Spinal cord (tissue), 9 donors: ENCODE measurements at regions not wholly inside any gene's neighbourhood (a gene's known extent, or its start where the extent isn't known, plus 50 kb on each side); places are given as distances from the start of the nearest gene placed in this dataset.

ENCODE experiments used
- DNase-seq, 6 donors: peaks; one replicate each; pipeline versions ENCODE4 v3.0.0 to v3.0.0-alpha.2; 2013 to 2015; ENCODE audit warnings: low spot score in 6 of 6, low read depth in 4 of 6
- H3K27ac ChIP-seq: one replicate; pipeline ENCODE4 v1.5.1; 2013; ENCODE audit warnings: low read depth, low read length, control low read depth
- H3K27me3 ChIP-seq: one replicate; pipeline ENCODE4 v1.6.1; 2013; ENCODE audit warnings: low read length; ENCODE audit not compliant: control insufficient read depth, insufficient read depth
- H3K36me3 ChIP-seq: one replicate; pipeline ENCODE4 v1.6.1; 2013; ENCODE audit warnings: low read length; ENCODE audit not compliant: control insufficient read depth, insufficient read depth
- H3K4me1 ChIP-seq: one replicate; pipeline ENCODE4 v1.6.1; 2013; ENCODE audit warnings: low read length; ENCODE audit not compliant: control insufficient read depth, insufficient read depth
- H3K4me3 ChIP-seq: one replicate; pipeline ENCODE4 v1.5.1; 2013; ENCODE audit warnings: low read depth, low read length, control low read depth
- H3K9me3 ChIP-seq: one replicate; pipeline ENCODE4 v1.6.1; 2013; ENCODE audit warnings: low read length; ENCODE audit not compliant: control insufficient read depth, insufficient read depth
- WGBS: methylation state at CpG from one replicate; pipeline ENCODE4 v1.1.5; 2013; ENCODE audit warnings: missing lambda C conversion rate; ENCODE audit not compliant: insufficient coverage; 5-methylcytosine and 5-hydroxymethylcytosine counted together
- donor health status: healthy.

GRCh38 chr5:97377582-97377981 lies 194.5 kb upstream of the RIOK2 start:
- Histone ChIP-seq H3K4me1 (no peaks in the 10 kb centered on the region), H3K4me3 (no peak overlapping the region), H3K27me3 (no peaks in the 10 kb centered on the region), H3K36me3 (no peaks in the 10 kb centered on the region), H3K9me3 (no peaks in the 10 kb centered on the region), H3K27ac (no peak overlapping the region)
- no peak for DNase-seq
- no CpG with 5 or more reads among the region's 1 CpG for WGBS

GRCh38 chr5:97383996-97384395 lies 200.9 kb upstream of the RIOK2 start:
- no peak overlapping the region for H3K4me3 ChIP-seq
- no peaks in the 10 kb centered on the region for H3K4me1 ChIP-seq
- H3K9me3 ChIP-seq: no peaks in the 10 kb centered on the region
- no peak overlapping the region for H3K27ac ChIP-seq
- H3K36me3 ChIP-seq: no peaks in the 10 kb centered on the region
- no peak for DNase-seq
- no CpG with 5 or more reads among the region's 1 CpG for WGBS
- no peaks in the 10 kb centered on the region for H3K27me3 ChIP-seq

- H3K9me3 ChIP-seq: peaks cover 2% of the 10 kb centered on the region
- H3K27me3 ChIP-seq: no peaks in the 10 kb centered on the region
- H3K4me1 ChIP-seq: no peaks in the 10 kb centered on the region
- H3K4me3 ChIP-seq: no peak overlapping the region
- no peaks in the 10 kb centered on the region for H3K36me3 ChIP-seq
- DNase-seq: no peak
- no peak overlapping the region for H3K27ac ChIP-seq
- 100% methylated on average over 1 of the region's 2 CpGs for WGBS
These were observed 205.7 kb upstream of the RIOK2 start for GRCh38 chr5:97388794-97389193.

- no peak for DNase-seq
- Histone ChIP-seq H3K27ac (no peak overlapping the region), H3K4me1 (no peaks in the 10 kb centered on the region), H3K27me3 (no peaks in the 10 kb centered on the region), H3K4me3 (no peak overlapping the region), H3K9me3 (no peaks in the 10 kb centered on the region), H3K36me3 (no peaks in the 10 kb centered on the region)
- WGBS: 38% methylated on average over 1 of the region's 3 CpGs
These were observed 217.5 kb upstream of the RIOK2 start for GRCh38 chr5:97400537-97400936.

- no peaks in the 10 kb centered on the region for H3K27me3 ChIP-seq
- no peaks in the 10 kb centered on the region for H3K4me1 ChIP-seq
- H3K4me3 ChIP-seq: no peak overlapping the region
- H3K36me3 ChIP-seq: no peaks in the 10 kb centered on the region
- 98% methylated on average over 3 of the region's 9 CpGs for WGBS
- H3K9me3 ChIP-seq: no peaks in the 10 kb centered on the region
- no peak overlapping the region for H3K27ac ChIP-seq
- no peak for DNase-seq
These were observed 222.9 kb upstream of the RIOK2 start for GRCh38 chr5:97405941-97406340.

- no peaks in the 10 kb centered on the region for H3K4me1 ChIP-seq
- no peaks in the 10 kb centered on the region for H3K27me3 ChIP-seq
- H3K4me3 ChIP-seq: no peak overlapping the region
- no peaks in the 10 kb centered on the region for H3K36me3 ChIP-seq
- 94% methylated on average over 40 of the region's 42 CpGs for WGBS
- H3K27ac ChIP-seq: no peak overlapping the region
- H3K9me3 ChIP-seq: no peaks in the 10 kb centered on the region
- no peak for DNase-seq
These were observed 224.1 kb upstream of the RIOK2 start for GRCh38 chr5:97406946-97407676.

- no peak for DNase-seq
- 88% methylated on average over 4 of the region's 9 CpGs for WGBS
These were observed 225.3 kb upstream of the RIOK2 start for GRCh38 chr5:97408331-97408730.

GRCh38 chr5:97412959-97413358 lies 229.9 kb upstream of the RIOK2 start:
- Histone ChIP-seq H3K27ac (no peak overlapping the region), H3K36me3 (no peaks in the 10 kb centered on the region), H3K4me1 (no peaks in the 10 kb centered on the region), H3K27me3 (no peaks in the 10 kb centered on the region), H3K9me3 (no peaks in the 10 kb centered on the region), H3K4me3 (no peak overlapping the region)
- DNase-seq: no peak
- WGBS: no CpG with 5 or more reads among the region's 2 CpGs

More at GRCh38 chr5:97408331-97408730, 225.3 kb upstream of the RIOK2 start:
- H3K27ac ChIP-seq: no peak overlapping the region
- H3K27me3 ChIP-seq: no peaks in the 10 kb centered on the region
- no peaks in the 10 kb centered on the region for H3K9me3 ChIP-seq
- H3K4me1 ChIP-seq: no peaks in the 10 kb centered on the region
- no peak overlapping the region for H3K4me3 ChIP-seq
- no peaks in the 10 kb centered on the region for H3K36me3 ChIP-seq

- no peaks in the 10 kb centered on the region for H3K9me3 ChIP-seq
- DNase-seq: no peak
- no peak overlapping the region for H3K4me3 ChIP-seq
- H3K27me3 ChIP-seq: no peaks in the 10 kb centered on the region
- H3K4me1 ChIP-seq: no peaks in the 10 kb centered on the region
- no peak overlapping the region for H3K27ac ChIP-seq
- H3K36me3 ChIP-seq: no peaks in the 10 kb centered on the region
These were observed 234.9 kb upstream of the RIOK2 start for GRCh38 chr5:97417986-97418385.

- Histone ChIP-seq H3K4me3 (no peak overlapping the region), H3K27me3 (no peaks in the 10 kb centered on the region), H3K9me3 (no peaks in the 10 kb centered on the region), H3K27ac (no peak overlapping the region), H3K36me3 (no peaks in the 10 kb centered on the region), H3K4me1 (no peaks in the 10 kb centered on the region)
- WGBS: 44% methylated on average over 1 of the region's 1 CpG
- peak in 2 of 6 donors; percentile 29 to 45 for DNase-seq
These were observed 235.4 kb upstream of the RIOK2 start for GRCh38 chr5:97418462-97418861.
